HUES64 (cell line): ENCODE measurements at regions not wholly inside any gene's neighbourhood (a gene's known extent, or its start where the extent isn't known, plus 50 kb on each side); places are given as distances from the start of the nearest gene placed in this dataset.

ENCODE experiments used
- H3K27ac ChIP-seq: 2 replicates; pipeline ENCODE4 v1.7.0; 2013; ENCODE audit warnings: low read depth, low read length, inconsistent platforms
- H3K27me3 ChIP-seq: 2 replicates; pipeline ENCODE4 v1.6.1; 2013; ENCODE audit warnings: mild to moderate bottlenecking, low read length; ENCODE audit not compliant: insufficient read depth
- H3K36me3 ChIP-seq: 2 replicates; pipeline ENCODE4 v1.6.1; 2013; ENCODE audit warnings: mild to moderate bottlenecking, low read length; ENCODE audit not compliant: insufficient read depth
- H3K4me1 ChIP-seq: 2 replicates; pipeline ENCODE4 v1.6.1; 2013; ENCODE audit warnings: mild to moderate bottlenecking, low read length, moderate library complexity; ENCODE audit not compliant: insufficient read depth
- H3K4me3 ChIP-seq: 2 replicates; pipeline ENCODE4 v1.5.1; 2013; ENCODE audit warnings: mild to moderate bottlenecking, low read length, moderate library complexity
- H3K9ac ChIP-seq: 2 replicates; pipeline ENCODE4 v1.6.1; 2013; ENCODE audit warnings: mild to moderate bottlenecking, low read depth, low read length
- H3K9me3 ChIP-seq: 2 replicates; pipeline ENCODE4 v1.6.1; 2013; ENCODE audit warnings: low read depth, low read length; ENCODE audit not compliant: insufficient read depth
- WGBS: fragments of 150-250, 120-280 bp; methylation state at CpG from one replicate; pipeline ENCODE4 v1.1.7; 2013; ENCODE audit warnings: missing lambda C conversion rate; 5-methylcytosine and 5-hydroxymethylcytosine counted together

- Histone ChIP-seq H3K27me3 (no peaks in the 10 kb centered on the region), H3K27ac (no peak overlapping the region), H3K9me3 (no peaks in the 10 kb centered on the region), H3K36me3 (no peaks in the 10 kb centered on the region), H3K4me3 (no peak overlapping the region), H3K9ac (no peak overlapping the region), H3K4me1 (no peaks in the 10 kb centered on the region)
- no CpG with 5 or more reads among the region's 1 CpG for WGBS
These were observed 244.9 kb downstream of the NDFIP2 start for GRCh38 chr13:79725841-79726240.

- Histone ChIP-seq H3K9me3 (no peaks in the 10 kb centered on the region), H3K27me3 (no peaks in the 10 kb centered on the region), H3K27ac (no peak overlapping the region), H3K4me3 (no peak overlapping the region), H3K9ac (no peak overlapping the region), H3K4me1 (no peaks in the 10 kb centered on the region), H3K36me3 (no peaks in the 10 kb centered on the region)
- WGBS: 90% methylated on average over 3 of the region's 3 CpGs
These were observed 243.6 kb downstream of the NDFIP2 start for GRCh38 chr13:79724348-79725103.

GRCh38 chr13:79723519-79724024, 242.6 kb downstream of the NDFIP2 start:
- 92% methylated on average over 7 of the region's 7 CpGs for WGBS
- no peaks in the 10 kb centered on the region for H3K9me3 ChIP-seq

GRCh38 chr13:79722885-79723445, 242.0 kb downstream of the NDFIP2 start:
- no peak overlapping the region for H3K27ac ChIP-seq
- H3K9ac ChIP-seq: no peak overlapping the region
- H3K9me3 ChIP-seq: no peaks in the 10 kb centered on the region
- no peak overlapping the region for H3K4me3 ChIP-seq
- no peaks in the 10 kb centered on the region for H3K27me3 ChIP-seq
- WGBS: 63% methylated on average over 1 of the region's 1 CpG
- H3K4me1 ChIP-seq: no peaks in the 10 kb centered on the region
- no peaks in the 10 kb centered on the region for H3K36me3 ChIP-seq

More at GRCh38 chr13:79723519-79724024, 242.6 kb downstream of the NDFIP2 start:
- Histone ChIP-seq H3K9ac (no peak overlapping the region), H3K36me3 (no peaks in the 10 kb centered on the region), H3K27me3 (no peaks in the 10 kb centered on the region), H3K4me3 (no peak overlapping the region), H3K4me1 (no peaks in the 10 kb centered on the region), H3K27ac (no peak overlapping the region)

GRCh38 chr13:79716191-79716590, 235.2 kb downstream of the NDFIP2 start:
- H3K4me3 ChIP-seq: no peak overlapping the region
- H3K9ac ChIP-seq: no peak overlapping the region
- H3K36me3 ChIP-seq: no peaks in the 10 kb centered on the region
- 100% methylated on average over 1 of the region's 3 CpGs for WGBS
- no peaks in the 10 kb centered on the region for H3K9me3 ChIP-seq
- no peaks in the 10 kb centered on the region for H3K4me1 ChIP-seq
- no peak overlapping the region for H3K27ac ChIP-seq
- no peaks in the 10 kb centered on the region for H3K27me3 ChIP-seq

GRCh38 chr13:79711631-79712030, 230.7 kb downstream of the NDFIP2 start:
- H3K4me3 ChIP-seq: no peak overlapping the region
- H3K27me3 ChIP-seq: no peaks in the 10 kb centered on the region
- no peak overlapping the region for H3K9ac ChIP-seq
- H3K36me3 ChIP-seq: no peaks in the 10 kb centered on the region
- no peaks in the 10 kb centered on the region for H3K4me1 ChIP-seq
- H3K9me3 ChIP-seq: no peaks in the 10 kb centered on the region
- no peak overlapping the region for H3K27ac ChIP-seq

GRCh38 chr13:79710376-79710775, 229.4 kb downstream of the NDFIP2 start:
- Histone ChIP-seq H3K4me1 (no peaks in the 10 kb centered on the region), H3K36me3 (no peaks in the 10 kb centered on the region), H3K27ac (no peak overlapping the region), H3K27me3 (no peaks in the 10 kb centered on the region), H3K4me3 (no peak overlapping the region), H3K9ac (no peak overlapping the region), H3K9me3 (no peaks in the 10 kb centered on the region)
- 85% methylated on average over 1 of the region's 1 CpG for WGBS

GRCh38 chr13:79709471-79709870, 228.5 kb downstream of the NDFIP2 start:
- H3K27me3 ChIP-seq: no peaks in the 10 kb centered on the region
- no peak overlapping the region for H3K27ac ChIP-seq
- 95% methylated on average over 2 of the region's 2 CpGs for WGBS
- no peaks in the 10 kb centered on the region for H3K36me3 ChIP-seq
- no peaks in the 10 kb centered on the region for H3K9me3 ChIP-seq
- no peaks in the 10 kb centered on the region for H3K4me1 ChIP-seq
- no peak overlapping the region for H3K9ac ChIP-seq
- H3K4me3 ChIP-seq: no peak overlapping the region

GRCh38 chr13:79703772-79704171, 222.8 kb downstream of the NDFIP2 start:
- H3K27me3 ChIP-seq: no peaks in the 10 kb centered on the region
- 100% methylated on average over 1 of the region's 1 CpG for WGBS
- no peaks in the 10 kb centered on the region for H3K9me3 ChIP-seq
- H3K9ac ChIP-seq: no peak overlapping the region
- no peak overlapping the region for H3K4me3 ChIP-seq
- H3K36me3 ChIP-seq: no peaks in the 10 kb centered on the region
- no peak overlapping the region for H3K27ac ChIP-seq
- no peaks in the 10 kb centered on the region for H3K4me1 ChIP-seq

- no peaks in the 10 kb centered on the region for H3K36me3 ChIP-seq
- no peak overlapping the region for H3K27ac ChIP-seq
- no peaks in the 10 kb centered on the region for H3K9me3 ChIP-seq
- no peaks in the 10 kb centered on the region for H3K27me3 ChIP-seq
- WGBS: 89% methylated on average over 2 of the region's 2 CpGs
- no peak overlapping the region for H3K9ac ChIP-seq
- H3K4me3 ChIP-seq: no peak overlapping the region
- no peaks in the 10 kb centered on the region for H3K4me1 ChIP-seq
These were observed 214.8 kb downstream of the NDFIP2 start for GRCh38 chr13:79695754-79696153.

- no peaks in the 10 kb centered on the region for H3K36me3 ChIP-seq
- H3K27me3 ChIP-seq: no peaks in the 10 kb centered on the region
- H3K4me1 ChIP-seq: no peaks in the 10 kb centered on the region
- H3K9me3 ChIP-seq: no peaks in the 10 kb centered on the region
- 83% methylated on average over 1 of the region's 1 CpG for WGBS
- no peak overlapping the region for H3K4me3 ChIP-seq
- no peak overlapping the region for H3K27ac ChIP-seq
- no peak overlapping the region for H3K9ac ChIP-seq
These were observed 211.9 kb downstream of the NDFIP2 start for GRCh38 chr13:79692846-79693245.
